ENCODE measurements at regions not wholly inside any gene's neighbourhood (a gene's known extent, or its start where the extent isn't known, plus 50 kb on each side); places are given as distances from the start of the nearest gene placed in this dataset.

GRCh38 chr6:49366539-49366938, 96.5 kb downstream of the MMUT start:
- no peak overlapping the region for H3K9ac ChIP-seq (ENCODE audit: insufficient read depth, low read depth, low read length)
- no peak overlapping the region for H3K4me3 ChIP-seq (replicated peaks in 1 of 3; ENCODE audit: insufficient read depth in 1 of 3, low read depth in 2 of 3, low read length in 3 of 3)
- H4K20me1 ChIP-seq (ENCODE audit: insufficient read depth, low read length): no peaks in the 10 kb centered on the region
- no peaks in the 10 kb centered on the region for H3K79me2 ChIP-seq (ENCODE audit: insufficient read depth, low read length)
- DNase-seq (ENCODE audit: low spot score) (no peak), ATAC-seq (no peak), FAIRE-seq (no peak)
- intact Hi-C loops (cut with micrococcal nuclease; ENCODE audit: unreplicated experiment) (no loop called here), in situ Hi-C loops (cut with HindIII; ENCODE audit: extremely low pct_ligation_motif_present, low pct_unique_long_range_greater_than_20kb) (no loop called here)
- H2AFZ ChIP-seq (ENCODE audit: low read length): no peak overlapping the region
- no peak overlapping the region for H3K4me2 ChIP-seq (ENCODE audit: low read depth, low read length)
- H3K4me1 ChIP-seq (ENCODE audit: insufficient read depth, low read length): no peaks in the 10 kb centered on the region
- H3K9me3 ChIP-seq (ENCODE audit: low read length): peaks cover 26% of the 10 kb centered on the region
- no peaks in the 10 kb centered on the region for H3K36me3 ChIP-seq (replicated peaks in 1 of 2; ENCODE audit: control insufficient read depth in 1 of 2, insufficient read depth in 2 of 2, low read length in 2 of 2)
- CTCF ChIA-PET (ENCODE audit: low intra/inter-chr PET ratio, low total read pairs): no interaction called here
- POLR2A ChIA-PET: no interaction called here
- BruUV-seq (replicated peaks): no TSS peak
- 0% methylated on average over 2 of the region's 2 CpGs for WGBS (ENCODE audit: low lambda C conversion rate)
- H3K27ac ChIP-seq (ENCODE audit: extremely low read length, insufficient read depth, low read length): no peak overlapping the region
- H3K27me3 ChIP-seq (ENCODE audit: control insufficient read depth in 1 of 2, insufficient read depth in 2 of 2, low read length in 2 of 2): no peaks in the 10 kb centered on the region
- TF ChIP-seq AHDC1 (CRISPR knock-in tag; IDR thresholded peaks at IDR 0.05; ENCODE audit: borderline replicate concordance): no peak
- no peak for TF ChIP-seq ZNF570 (CRISPR knock-in tag; IDR thresholded peaks at IDR 0.05; ENCODE audit: borderline replicate concordance)
- no peak for TF ChIP-seq MLLT10 (CRISPR knock-in tag; IDR thresholded peaks at IDR 0.05)
- no peak for TF ChIP-seq NFE2L2 (IDR thresholded peaks at IDR 0.05; ENCODE audit: low read length)
- TF ChIP-seq MXD4 (CRISPR knock-in tag; IDR thresholded peaks at IDR 0.05): no peak
- TF ChIP-seq GTF2F1 (IDR thresholded peaks at IDR 0.05; ENCODE audit: low read length): no peak
- no peak for TF ChIP-seq GPBP1L1 (CRISPR knock-in tag; IDR thresholded peaks at IDR 0.05)
- no peak for TF ChIP-seq ATF3 (CRISPR knock-in tag; IDR thresholded peaks at IDR 0.05)
- no peak for TF ChIP-seq GATA4 (IDR thresholded peaks at IDR 0.05; ENCODE audit: borderline replicate concordance, low read depth)
- no peak for TF ChIP-seq PHF20 (CRISPR knock-in tag; IDR thresholded peaks at IDR 0.05)
- no peak for TF ChIP-seq MIER2 (CRISPR knock-in tag; IDR thresholded peaks at IDR 0.05)
- no peak for TF ChIP-seq ARID3A (IDR thresholded peaks at IDR 0.05; ENCODE audit: low read depth, low read length)
- no peak for TF ChIP-seq ZNF761 (CRISPR knock-in tag; conservative IDR thresholded peaks at IDR 0.05)
- TF ChIP-seq ZNF780A (CRISPR knock-in tag; IDR thresholded peaks at IDR 0.05): no peak
- no peak for TF ChIP-seq HOXA5 (CRISPR knock-in tag; IDR thresholded peaks at IDR 0.05)
- no peak for TF ChIP-seq MAZ (IDR thresholded peaks at IDR 0.05; ENCODE audit: borderline replicate concordance, low read depth, low read length)
- no peak for TF ChIP-seq MAZ (CRISPR knock-in tag; IDR thresholded peaks at IDR 0.05; ENCODE audit: low read depth)
- TF ChIP-seq CC2D1A (CRISPR knock-in tag; IDR thresholded peaks at IDR 0.05): no peak
